HG02571 (cell line): ENCODE measurements at regions not wholly inside any gene's neighbourhood (a gene's known extent, or its start where the extent isn't known, plus 50 kb on each side); places are given as distances from the start of the nearest gene placed in this dataset.
"Not testable (repeated sequence)": the region's sequence is repeated elsewhere in the genome, so short reads cannot be mapped to it uniquely, and the experiment has no call there.

Source experiments
- ATAC-seq: cut with Tn5 transposase; IDR thresholded peaks from one replicate; pipeline ENCODE4 v1.9.1; 2021; ENCODE audit warnings: mild to moderate bottlenecking, moderate library complexity; ENCODE audit not compliant: unreplicated experiment

DNA sequence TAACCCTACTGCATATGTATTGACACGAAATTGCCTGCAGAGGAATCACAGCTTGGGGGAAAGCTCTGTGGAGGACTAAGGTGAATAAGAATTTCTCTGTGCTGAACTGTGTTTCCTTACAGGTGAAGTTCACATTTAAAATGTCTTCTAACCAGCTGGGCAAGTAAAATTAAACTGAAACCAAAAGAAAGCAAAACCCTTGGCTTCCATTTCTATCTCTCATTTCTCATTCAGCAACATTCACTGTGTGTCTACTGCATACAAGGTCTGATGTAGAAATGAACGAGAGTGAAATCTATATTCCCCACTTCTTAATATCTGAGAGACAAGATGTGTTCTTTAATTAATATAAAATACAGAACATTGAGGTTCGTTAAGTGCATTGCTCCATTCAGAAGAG is 397.3 kb downstream of the SOX11 start:
- no peak for ATAC-seq

DNA sequence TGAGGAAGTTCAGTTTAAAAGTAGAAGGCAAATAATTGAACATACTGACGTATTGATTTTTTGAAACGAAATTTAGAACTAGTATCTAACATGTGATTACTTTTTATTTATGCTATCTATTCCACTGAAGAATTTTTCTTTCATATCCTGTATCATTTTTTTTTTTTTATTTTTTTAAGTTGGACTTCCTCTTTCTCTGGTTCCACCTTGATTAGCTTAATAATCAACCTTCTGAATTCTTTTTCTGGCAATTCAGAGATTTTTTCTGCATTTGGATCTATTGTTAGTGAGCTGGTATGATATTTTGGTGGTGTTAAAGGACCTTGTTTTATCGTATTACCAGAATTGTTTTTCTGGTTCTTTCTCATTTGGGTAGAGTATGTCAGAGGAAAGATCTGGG is 411.2 kb downstream of the SOX11 start:
- ATAC-seq: no peak

DNA sequence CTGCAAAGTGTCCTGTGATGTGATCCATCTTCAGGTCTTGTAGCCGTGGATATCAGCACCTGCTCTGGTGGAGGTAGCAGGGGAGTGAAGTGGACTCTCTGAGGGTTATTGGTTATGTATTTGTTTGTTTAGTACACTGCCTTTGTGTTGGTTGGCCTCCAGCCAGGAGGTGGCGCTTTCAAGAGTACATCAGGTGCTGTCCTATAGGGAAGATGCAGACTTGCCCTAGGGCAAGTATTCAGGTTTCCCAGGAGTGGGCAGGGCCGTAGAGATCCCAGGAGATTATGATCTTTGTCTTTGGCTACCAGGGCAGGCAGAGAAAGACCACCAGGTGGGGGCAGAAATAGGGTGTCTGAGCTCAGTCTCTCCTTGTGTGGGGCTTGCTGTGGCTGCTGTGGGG is 411.8 kb downstream of the SOX11 start:
- ATAC-seq: no peak

DNA sequence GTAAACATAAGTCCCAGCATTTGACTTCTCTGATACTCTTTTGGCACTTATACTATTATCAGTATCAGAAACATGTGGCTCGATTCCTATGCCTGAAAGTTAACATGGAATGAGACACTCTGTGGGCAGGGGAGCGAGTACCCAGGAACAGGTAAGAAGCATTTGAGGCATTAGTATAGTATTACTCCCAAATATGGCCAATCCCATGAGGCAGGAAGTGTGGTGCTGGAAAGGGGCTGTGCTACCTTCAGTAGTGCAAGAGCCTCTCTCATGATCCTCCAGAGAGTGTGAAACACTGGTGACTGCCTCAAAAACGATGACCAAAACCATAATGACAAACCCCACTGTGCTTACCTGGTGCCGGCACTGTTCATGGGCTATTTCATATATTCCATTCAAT is 415.1 kb downstream of the SOX11 start:
- ATAC-seq: no peak

- no peak for ATAC-seq
Measured at GRCh38 chr2:6109831-6110230, 417.6 kb downstream of the SOX11 start.

DNA sequence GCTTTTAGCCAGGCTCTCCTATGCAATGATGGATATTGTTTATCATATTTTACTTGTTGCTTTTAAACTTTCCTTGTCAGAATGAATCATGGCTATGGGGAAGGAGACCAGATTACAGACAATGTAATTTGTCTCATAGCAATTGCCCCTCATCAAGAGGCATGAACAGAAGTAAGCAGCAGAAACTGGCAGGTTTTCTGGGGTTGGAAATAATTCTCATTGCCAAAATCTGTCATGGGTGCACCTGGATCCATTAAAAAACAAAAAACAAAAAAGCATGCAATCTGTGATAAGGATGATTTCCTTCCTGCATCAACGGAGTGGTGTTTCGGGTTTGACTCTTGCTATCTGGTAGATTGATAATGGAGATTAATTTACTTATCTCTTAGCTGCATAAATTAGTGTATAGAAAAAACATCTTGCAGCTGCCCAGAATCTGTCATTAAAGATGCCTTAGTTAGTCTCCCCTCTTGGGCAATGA is 419.6 kb downstream of the SOX11 start:
- no peak for ATAC-seq

DNA sequence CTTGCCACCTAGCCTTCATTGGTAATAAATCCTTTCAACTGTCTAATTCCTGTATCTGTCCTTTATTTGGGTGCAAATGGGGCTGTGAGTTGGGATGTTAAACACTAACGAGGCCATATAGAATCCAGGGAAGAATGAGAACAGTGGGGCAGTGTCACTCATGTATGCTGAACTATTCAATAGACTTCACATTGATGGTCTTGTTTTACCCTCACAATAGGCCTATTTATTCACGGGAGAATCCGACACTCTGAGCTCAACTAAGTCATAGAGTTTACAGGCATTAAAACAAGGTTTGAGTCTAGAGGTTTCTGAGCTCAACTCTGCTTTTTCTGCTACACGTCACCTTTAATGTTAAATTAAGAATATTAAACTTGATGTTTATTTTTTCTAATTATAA is 421.6 kb downstream of the SOX11 start:
- no peak for ATAC-seq

- ATAC-seq: no peak
Measured at GRCh38 chr2:6127718-6128117, 435.5 kb downstream of the SOX11 start.

GRCh38 chr2:6139142-6139541 is 447.0 kb downstream of the SOX11 start:
- no peak for ATAC-seq

DNA sequence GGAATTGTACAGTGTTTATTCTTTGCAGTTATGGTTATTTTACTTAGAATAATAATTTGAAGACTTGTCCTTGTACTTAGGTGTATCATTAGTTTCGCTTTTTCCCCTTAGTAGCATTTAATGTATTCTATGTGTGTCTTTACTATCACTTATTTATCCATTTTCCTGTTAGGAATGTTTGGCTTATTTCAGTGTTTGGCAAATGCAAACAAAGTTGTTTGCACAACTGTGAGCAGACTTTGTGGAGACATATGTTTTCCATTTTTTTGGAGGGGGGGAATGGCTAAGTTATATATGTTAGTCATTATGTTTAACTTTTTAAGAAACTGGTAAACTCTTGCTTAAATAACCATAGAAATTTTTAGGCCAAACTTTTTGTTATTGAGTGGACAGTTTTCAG is 447.7 kb downstream of the SOX11 start:
- ATAC-seq: no peak

DNA sequence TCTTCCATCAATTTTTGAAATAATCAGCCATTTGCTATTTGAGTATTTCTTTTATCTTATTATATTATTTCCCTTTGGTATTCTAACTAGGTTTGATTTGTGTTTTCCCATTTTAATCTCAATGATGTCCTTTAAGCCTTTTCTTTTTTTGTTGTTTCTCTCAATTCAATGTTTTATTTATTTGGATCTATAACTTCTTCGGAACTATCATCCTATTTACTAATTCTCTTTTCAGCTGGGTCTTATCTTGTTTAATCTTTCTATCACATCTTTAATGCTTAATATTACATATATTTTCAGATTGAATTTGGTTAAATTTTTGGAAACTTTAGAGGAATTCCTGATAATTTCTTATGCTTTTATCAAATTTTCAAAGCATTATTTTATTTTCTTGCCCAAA is 448.3 kb downstream of the SOX11 start:
- ATAC-seq: no peak

- ATAC-seq: no peak
Measured at GRCh38 chr2:6143812-6144211, 451.6 kb downstream of the SOX11 start.

- not testable (repeated sequence) for ATAC-seq
Measured at GRCh38 chr2:6147215-6147614, 455.0 kb downstream of the SOX11 start.

DNA sequence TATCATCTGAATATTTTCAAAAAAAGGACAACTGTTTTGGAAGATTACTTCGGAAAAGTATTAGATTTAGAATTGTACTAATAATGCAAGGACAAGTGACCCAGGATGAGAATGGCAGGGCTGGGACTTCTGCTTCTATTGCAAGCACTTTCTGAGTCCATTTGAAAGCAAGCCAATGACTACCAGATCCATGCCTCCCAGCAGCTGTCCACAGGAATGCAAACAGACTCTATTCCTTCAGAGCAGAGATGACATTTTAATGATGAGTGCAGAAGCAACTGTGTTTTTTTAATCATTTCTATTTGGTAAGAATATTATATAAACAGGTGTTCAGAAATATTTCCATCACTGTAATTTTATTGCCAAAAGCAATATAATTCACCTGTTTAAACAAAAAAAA is 456.7 kb downstream of the SOX11 start:
- no peak for ATAC-seq

DNA sequence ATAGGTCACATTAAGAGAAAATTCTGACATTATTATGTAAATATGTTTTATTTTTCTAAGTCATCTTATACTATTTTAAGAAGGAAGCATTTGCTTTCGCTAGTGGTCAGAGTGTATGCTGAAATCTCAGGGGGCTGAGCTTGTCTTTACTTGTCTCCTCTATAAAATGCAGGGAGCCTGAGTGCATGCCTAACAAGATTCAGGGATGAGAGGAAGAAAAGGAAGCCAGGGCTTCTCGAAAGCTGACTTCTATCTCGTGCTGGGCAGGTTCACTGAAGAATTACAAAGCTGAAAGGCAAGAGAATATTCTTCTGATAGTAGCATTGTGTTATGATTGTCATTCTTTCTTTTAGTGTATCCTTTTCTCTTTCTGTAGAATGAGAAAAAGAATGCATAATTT is 467.4 kb downstream of the SOX11 start:
- ATAC-seq: no peak

DNA sequence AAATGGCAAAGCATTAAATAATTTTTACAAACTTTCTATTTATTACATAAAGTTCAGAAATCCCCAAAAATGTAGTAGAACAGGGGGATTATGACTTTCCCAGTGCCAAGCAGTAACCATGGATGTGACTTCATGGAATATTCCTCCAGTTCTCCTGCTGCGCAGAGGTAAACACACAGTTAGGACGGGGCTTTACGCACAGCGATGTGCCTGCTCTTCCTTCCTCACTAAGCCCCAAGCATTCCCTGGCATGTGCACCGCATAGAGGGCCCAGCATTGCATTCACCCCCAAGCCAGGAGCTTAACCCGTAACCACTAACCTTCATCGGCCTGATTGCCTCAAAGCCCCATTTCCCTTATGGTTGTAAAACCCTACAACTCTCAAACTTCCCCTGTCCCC is 471.7 kb downstream of the SOX11 start:
- no peak for ATAC-seq

DNA sequence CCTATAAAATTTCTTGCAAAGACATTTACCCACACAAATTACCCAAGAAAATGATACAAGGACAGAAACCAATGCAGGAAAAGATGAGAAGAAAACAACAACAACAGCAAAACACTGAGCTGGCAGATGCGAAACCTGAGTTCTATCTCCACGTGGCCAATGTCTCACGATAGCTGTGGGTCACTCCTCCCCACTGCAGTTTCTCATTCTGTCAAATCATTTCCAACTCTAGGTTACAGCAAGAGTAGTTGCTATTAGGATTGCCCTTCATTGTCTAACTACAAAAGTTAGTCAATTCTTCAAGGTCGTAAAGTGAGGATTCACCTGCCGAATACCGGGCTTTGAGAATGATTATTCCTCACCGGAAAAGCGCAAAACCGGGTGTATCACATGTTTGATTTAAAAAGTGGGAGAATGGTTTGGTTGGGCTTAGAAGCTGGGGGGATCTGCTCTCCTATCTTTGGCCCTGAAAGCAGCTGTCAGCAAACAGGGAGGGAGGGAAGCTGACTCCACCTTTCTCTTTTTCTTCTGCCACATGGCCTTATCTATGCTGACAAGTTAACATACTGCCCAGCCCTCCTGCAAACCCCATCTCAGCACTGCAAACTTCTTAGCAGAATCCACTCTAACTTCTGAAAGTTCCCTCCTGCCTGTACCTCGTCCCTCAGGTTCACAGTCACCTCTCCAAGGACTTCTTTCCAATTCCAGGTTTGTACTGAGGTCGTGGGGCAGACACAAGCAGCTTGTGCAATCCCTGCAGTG is 473.0 kb downstream of the SOX11 start:
- ATAC-seq: no peak

DNA sequence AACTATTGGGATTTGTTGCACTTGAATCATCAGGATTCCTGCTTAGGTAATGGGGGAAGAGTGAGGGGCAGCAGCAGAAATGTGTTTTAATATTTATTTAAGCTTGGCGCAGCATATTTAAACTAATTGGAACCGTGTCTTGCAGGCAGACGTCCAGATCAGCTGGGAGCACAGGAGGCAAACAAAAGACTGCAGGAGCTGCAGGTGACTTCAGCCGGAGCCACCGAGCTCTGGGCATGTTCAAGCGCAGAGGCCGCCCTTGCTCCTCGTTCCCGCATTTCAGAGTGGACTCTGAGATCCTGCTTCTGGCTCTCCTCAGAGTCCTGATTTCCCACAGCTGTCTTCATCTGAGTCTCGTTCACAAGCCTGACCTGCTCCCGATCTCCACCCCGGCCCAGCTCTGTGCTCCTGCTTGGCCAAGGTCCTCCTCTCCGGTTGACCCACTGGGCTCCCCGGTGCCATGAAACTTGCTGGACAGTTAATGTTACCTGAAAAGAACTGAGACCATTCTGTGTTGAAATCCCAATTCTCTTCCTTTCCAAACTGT is 475.5 kb downstream of the SOX11 start:
- ATAC-seq: no peak

- no peak for ATAC-seq
Measured at GRCh38 chr2:6168485-6168884, 476.3 kb downstream of the SOX11 start.

- no peak for ATAC-seq
Measured at GRCh38 chr2:6171294-6171693, 479.1 kb downstream of the SOX11 start.

GRCh38 chr2:6177811-6178210 is 485.6 kb downstream of the SOX11 start:
- no peak for ATAC-seq

DNA sequence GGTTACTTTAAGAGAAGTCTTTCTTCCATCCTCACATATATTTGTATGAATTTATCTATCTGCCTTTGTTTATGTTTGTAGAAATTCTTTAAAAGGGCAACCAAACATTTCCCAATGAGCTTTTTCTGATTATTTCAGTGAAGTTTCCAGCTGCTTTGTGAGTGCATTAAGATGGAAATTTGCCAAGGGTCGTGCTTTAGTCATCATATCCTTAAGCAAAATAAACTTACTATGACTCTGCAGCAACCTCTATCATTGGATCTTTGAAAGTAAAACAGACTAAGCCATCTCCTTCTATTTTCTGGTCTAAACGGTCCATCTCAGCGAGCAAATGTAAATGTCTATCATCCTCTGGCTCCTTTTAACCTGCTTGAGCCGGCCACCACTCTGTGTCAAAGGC is 489.3 kb downstream of the SOX11 start:
- no peak for ATAC-seq

DNA sequence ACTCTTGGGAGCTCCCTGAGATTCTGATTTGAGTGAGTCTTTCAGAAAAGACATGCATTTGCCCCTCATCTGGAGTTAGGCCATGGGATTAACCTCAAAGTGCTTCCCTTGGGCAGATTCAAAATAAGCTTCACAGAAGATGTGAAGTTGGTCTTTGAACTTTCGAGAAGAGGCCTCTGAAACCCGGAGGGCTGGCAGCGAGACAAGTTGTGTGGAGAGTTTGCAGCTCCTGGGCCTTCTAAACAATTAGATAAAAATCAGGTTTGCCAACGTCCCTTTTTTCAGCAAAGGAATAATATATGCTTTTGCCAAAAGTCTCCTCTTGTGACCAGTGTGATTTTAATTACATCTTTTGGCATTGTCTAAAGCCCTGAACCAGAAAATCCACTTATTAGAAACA is 489.7 kb downstream of the SOX11 start:
- no peak for ATAC-seq
